Testis (tissue), 2 donors: ENCODE measurements at regions not wholly inside any gene's neighbourhood (a gene's known extent, or its start where the extent isn't known, plus 50 kb on each side); places are given as distances from the start of the nearest gene placed in this dataset.

ENCODE experiments used
- CTCF ChIP-seq, 3 experiments: fragments of 450-650 bp in 2 of 3; fragments of 200-600 bp in 1 of 3; sonication (generic) in 1 of 3; IDR thresholded peaks; one replicate each; pipeline ENCODE4 v1.5.1; 2016 to 2019; ENCODE audit warnings: antibody characterized with exemption in 3 of 3, mild to moderate bottlenecking in 2 of 3, moderate library complexity in 1 of 3
- POLR2A ChIP-seq: fragments of 450-650 bp; IDR thresholded peaks from one replicate; pipeline ENCODE4 v1.6.1; 2017; ENCODE audit warnings: antibody characterized with exemption, mild to moderate bottlenecking, moderate library complexity

DNA sequence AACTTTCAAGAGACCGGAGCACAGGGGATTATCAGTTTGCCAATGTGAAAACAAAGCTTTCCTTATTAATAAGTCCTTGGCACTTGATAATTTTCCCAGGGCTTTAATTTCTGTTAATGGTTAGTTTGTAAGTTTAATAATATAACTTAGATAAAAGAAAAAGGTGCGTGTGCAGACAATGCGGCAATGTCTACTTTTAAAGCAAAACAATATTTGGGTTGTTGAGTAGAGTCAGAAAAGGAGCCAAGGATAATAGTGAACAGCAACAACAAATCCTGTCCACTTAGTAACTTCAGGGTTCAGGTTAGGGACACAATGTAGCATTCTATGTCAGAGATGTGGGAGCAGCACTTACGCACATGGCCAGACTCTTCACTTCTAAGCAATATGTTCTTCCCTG lies 469.6 kb upstream of the NFIA start:
- TF ChIP-seq CTCF (IDR thresholded peaks at IDR 0.05) (no peak), POLR2A (no peak)
